ENCODE measurements at regions not wholly inside any gene's neighbourhood (a gene's known extent, or its start where the extent isn't known, plus 50 kb on each side); places are given as distances from the start of the nearest gene placed in this dataset.

DNA sequence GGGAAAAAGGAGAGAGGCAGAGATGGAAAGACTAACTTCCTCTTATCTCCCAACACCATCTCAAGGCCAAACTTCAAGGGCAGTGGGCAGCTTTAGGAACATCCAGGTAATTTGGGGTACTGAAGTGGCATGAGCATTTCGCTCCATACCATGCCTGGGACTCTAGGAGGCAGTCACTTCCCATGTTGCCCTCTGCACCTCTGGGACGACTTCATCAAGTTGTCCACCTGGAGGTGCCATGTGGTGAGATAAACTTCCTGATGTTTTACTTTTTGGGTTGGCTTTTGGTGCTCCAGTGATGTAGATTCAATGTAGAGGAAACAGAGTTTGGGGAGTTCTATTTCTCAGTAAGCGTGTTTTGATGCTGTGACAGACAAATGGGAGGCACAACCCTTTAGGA lies 56.3 kb upstream of the UPP2 start:
- TF ChIP-seq, protein P1, sequence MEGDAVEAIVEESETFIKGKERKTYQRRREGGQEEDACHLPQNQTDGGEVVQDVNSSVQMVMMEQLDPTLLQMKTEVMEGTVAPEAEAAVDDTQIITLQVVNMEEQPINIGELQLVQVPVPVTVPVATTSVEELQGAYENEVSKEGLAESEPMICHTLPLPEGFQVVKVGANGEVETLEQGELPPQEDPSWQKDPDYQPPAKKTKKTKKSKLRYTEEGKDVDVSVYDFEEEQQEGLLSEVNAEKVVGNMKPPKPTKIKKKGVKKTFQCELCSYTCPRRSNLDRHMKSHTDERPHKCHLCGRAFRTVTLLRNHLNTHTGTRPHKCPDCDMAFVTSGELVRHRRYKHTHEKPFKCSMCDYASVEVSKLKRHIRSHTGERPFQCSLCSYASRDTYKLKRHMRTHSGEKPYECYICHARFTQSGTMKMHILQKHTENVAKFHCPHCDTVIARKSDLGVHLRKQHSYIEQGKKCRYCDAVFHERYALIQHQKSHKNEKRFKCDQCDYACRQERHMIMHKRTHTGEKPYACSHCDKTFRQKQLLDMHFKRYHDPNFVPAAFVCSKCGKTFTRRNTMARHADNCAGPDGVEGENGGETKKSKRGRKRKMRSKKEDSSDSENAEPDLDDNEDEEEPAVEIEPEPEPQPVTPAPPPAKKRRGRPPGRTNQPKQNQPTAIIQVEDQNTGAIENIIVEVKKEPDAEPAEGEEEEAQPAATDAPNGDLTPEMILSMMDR (conservative IDR thresholded peaks at IDR 0.05 in 1 of 2, IDR thresholded peaks at IDR 0.05 in 1 of 2; ENCODE audit: extremely low read depth in 1 of 2, insufficient read depth in 1 of 2, low read depth in 1 of 2, low read length in 2 of 2), result peak in 1 of 2 donors; percentile 39
- TF ChIP-seq EZH2 (IDR thresholded peaks at IDR 0.05; ENCODE audit: borderline replicate concordance, low read length), result no peak
